ENCODE measurements at regions not wholly inside any gene's neighbourhood (a gene's known extent, or its start where the extent isn't known, plus 50 kb on each side); places are given as distances from the start of the nearest gene placed in this dataset.

GRCh38 chr4:104901438-104901837 lies 245.2 kb upstream of the TET2 start:
- Histone ChIP-seq H3K9ac (ENCODE audit: extremely low read depth, low read length, poor library complexity, severe bottlenecking) (no peak overlapping the region), H3K27me3 (ENCODE audit: control insufficient read depth, insufficient read depth, low read length, poor library complexity, severe bottlenecking) (peaks cover 12% of the 10 kb centered on the region), H3K4me1 (ENCODE audit: control insufficient read depth, insufficient read depth, low read length) (no peaks in the 10 kb centered on the region), H3K9me3 (ENCODE audit: control insufficient read depth, low read length) (peaks cover 5% of the 10 kb centered on the region), H3K4me3 (ENCODE audit: low read length) (no peak overlapping the region), H3K36me3 (ENCODE audit: control insufficient read depth, insufficient read depth, low read length) (no peaks in the 10 kb centered on the region), H3K27ac (ENCODE audit: low read depth, low read length) (no peak overlapping the region)
- Mint-ChIP-seq H3K4me1 (no peaks in the 10 kb centered on the region), H3K9me3 (peaks cover 2% of the 10 kb centered on the region), H3K27ac (no peak overlapping the region), H3K4me3 (no peak overlapping the region), H3K27me3 (ENCODE audit: insufficient read depth) (peaks cover 61% of the 10 kb centered on the region), H3K36me3 (ENCODE audit: low read depth) (no peaks in the 10 kb centered on the region)
- TF ChIP-seq, protein P1, sequence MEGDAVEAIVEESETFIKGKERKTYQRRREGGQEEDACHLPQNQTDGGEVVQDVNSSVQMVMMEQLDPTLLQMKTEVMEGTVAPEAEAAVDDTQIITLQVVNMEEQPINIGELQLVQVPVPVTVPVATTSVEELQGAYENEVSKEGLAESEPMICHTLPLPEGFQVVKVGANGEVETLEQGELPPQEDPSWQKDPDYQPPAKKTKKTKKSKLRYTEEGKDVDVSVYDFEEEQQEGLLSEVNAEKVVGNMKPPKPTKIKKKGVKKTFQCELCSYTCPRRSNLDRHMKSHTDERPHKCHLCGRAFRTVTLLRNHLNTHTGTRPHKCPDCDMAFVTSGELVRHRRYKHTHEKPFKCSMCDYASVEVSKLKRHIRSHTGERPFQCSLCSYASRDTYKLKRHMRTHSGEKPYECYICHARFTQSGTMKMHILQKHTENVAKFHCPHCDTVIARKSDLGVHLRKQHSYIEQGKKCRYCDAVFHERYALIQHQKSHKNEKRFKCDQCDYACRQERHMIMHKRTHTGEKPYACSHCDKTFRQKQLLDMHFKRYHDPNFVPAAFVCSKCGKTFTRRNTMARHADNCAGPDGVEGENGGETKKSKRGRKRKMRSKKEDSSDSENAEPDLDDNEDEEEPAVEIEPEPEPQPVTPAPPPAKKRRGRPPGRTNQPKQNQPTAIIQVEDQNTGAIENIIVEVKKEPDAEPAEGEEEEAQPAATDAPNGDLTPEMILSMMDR (conservative IDR thresholded peaks at IDR 0.05): peak; percentile 53
- peak; percentile 63 for DNase-seq
- 6 to 12% methylated on average over 2 to 3 of the region's 3 CpGs for WGBS, 2 experiments (ENCODE audit: insufficient coverage in 1 of 2, insufficient read length in 1 of 2)

DNA sequence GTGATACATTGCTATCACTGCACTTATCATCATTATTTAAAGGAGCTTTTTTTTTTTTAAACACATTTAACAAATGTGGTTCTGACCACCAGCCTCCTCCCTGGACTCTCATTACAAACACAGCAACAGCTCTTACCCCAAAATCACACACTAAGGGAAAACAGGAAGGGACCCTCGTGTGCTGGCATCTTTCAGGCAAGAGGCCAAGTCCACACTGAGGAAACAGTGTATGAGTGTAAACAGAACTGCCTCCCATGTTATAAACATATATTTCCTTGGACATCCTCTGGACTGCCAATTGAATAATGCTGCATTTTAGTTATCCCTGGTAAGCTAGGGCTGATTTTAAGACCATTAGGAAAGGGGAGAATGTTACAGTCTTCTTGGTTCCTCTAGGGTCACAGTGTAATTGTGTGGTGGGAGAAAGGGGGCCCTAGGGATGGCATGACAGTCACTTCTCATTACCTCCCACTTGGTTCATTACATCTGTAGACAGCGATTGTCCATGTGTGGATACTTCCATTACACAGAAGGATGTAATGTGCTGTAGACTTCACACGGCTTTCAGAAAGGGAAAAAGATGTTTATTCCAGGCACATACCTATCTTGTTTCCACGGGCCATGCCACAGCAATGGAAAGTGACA lies 244.6 kb upstream of the TET2 start:
- H3K9me3 ChIP-seq (ENCODE audit: control insufficient read depth, low read length): peaks cover 5% of the 10 kb centered on the region
- no peak overlapping the region for H3K27ac Mint-ChIP-seq
- H3K9ac ChIP-seq (ENCODE audit: extremely low read depth, low read length, poor library complexity, severe bottlenecking): no peak overlapping the region
- H3K36me3 Mint-ChIP-seq (ENCODE audit: low read depth): no peaks in the 10 kb centered on the region
- TF ChIP-seq, protein P1 (conservative IDR thresholded peaks at IDR 0.05): no peak
- H3K36me3 ChIP-seq (ENCODE audit: control insufficient read depth, insufficient read depth, low read length): no peaks in the 10 kb centered on the region
- H3K4me3 Mint-ChIP-seq: no peak overlapping the region
- no peak overlapping the region for H3K4me3 ChIP-seq (ENCODE audit: low read length)
- H3K4me1 Mint-ChIP-seq: no peaks in the 10 kb centered on the region
- no peak overlapping the region for H3K27ac ChIP-seq (ENCODE audit: low read depth, low read length)
- H3K9me3 Mint-ChIP-seq: peaks cover 2% of the 10 kb centered on the region
- peaks cover 18% of the 10 kb centered on the region for H3K27me3 ChIP-seq (ENCODE audit: control insufficient read depth, insufficient read depth, low read length, poor library complexity, severe bottlenecking)
- H3K4me1 ChIP-seq (ENCODE audit: control insufficient read depth, insufficient read depth, low read length): no peaks in the 10 kb centered on the region
- DNase-seq: no peak
- 83 to 90% methylated on average over 1 to 4 of the region's 4 CpGs for WGBS, 2 experiments (ENCODE audit: insufficient coverage in 1 of 2, insufficient read length in 1 of 2)
- H3K27me3 Mint-ChIP-seq (ENCODE audit: insufficient read depth): peaks cover 67% of the 10 kb centered on the region

DNA sequence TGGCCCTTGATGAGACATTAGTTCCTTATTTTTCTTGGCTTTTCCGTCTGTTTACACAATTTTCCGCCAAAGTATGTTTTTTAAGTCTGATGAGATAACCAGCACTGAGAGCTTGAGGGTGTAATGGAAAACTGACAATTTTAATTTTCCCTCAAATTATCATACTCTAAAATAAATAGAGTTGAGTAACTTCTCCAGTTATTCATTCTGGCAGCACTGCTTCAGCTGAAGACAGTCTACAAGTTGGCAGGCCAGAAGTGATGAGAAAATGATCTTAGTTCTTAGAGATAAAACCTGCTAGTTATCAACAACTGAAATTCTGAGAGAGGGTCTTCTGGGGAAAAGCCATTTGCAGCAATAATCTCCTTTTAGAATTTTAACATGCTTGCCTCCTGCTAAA lies 241.6 kb upstream of the TET2 start:
- no peaks in the 10 kb centered on the region for H3K36me3 Mint-ChIP-seq (ENCODE audit: low read depth)
- no peak overlapping the region for H3K4me3 Mint-ChIP-seq
- H3K9me3 Mint-ChIP-seq: no peaks in the 10 kb centered on the region
- Histone ChIP-seq H3K9ac (ENCODE audit: extremely low read depth, low read length, poor library complexity, severe bottlenecking) (no peak overlapping the region), H3K27me3 (ENCODE audit: control insufficient read depth, insufficient read depth, low read length, poor library complexity, severe bottlenecking) (peaks cover 46% of the 10 kb centered on the region), H3K4me3 (ENCODE audit: low read length) (no peak overlapping the region), H3K36me3 (ENCODE audit: control insufficient read depth, insufficient read depth, low read length) (no peaks in the 10 kb centered on the region), H3K4me1 (ENCODE audit: control insufficient read depth, insufficient read depth, low read length) (no peaks in the 10 kb centered on the region), H3K27ac (ENCODE audit: low read depth, low read length) (no peak overlapping the region), H3K9me3 (ENCODE audit: control insufficient read depth, low read length) (no peaks in the 10 kb centered on the region)
- peaks cover 4% of the 10 kb centered on the region for H3K4me1 Mint-ChIP-seq
- 87% methylated on average over 2 of the region's 2 CpGs; no CpG with 5 or more reads in 1 of the 2 experiments for WGBS, 2 experiments (ENCODE audit: insufficient coverage in 1 of 2, insufficient read length in 1 of 2)
- H3K27ac Mint-ChIP-seq: no peak overlapping the region
- no peak for DNase-seq
- H3K27me3 Mint-ChIP-seq (ENCODE audit: insufficient read depth): peaks cover 81% of the 10 kb centered on the region
- TF ChIP-seq, protein P1 (conservative IDR thresholded peaks at IDR 0.05): no peak
